ENCODE measurements at regions not wholly inside any gene's neighbourhood (a gene's known extent, or its start where the extent isn't known, plus 50 kb on each side); places are given as distances from the start of the nearest gene placed in this dataset.

DNA sequence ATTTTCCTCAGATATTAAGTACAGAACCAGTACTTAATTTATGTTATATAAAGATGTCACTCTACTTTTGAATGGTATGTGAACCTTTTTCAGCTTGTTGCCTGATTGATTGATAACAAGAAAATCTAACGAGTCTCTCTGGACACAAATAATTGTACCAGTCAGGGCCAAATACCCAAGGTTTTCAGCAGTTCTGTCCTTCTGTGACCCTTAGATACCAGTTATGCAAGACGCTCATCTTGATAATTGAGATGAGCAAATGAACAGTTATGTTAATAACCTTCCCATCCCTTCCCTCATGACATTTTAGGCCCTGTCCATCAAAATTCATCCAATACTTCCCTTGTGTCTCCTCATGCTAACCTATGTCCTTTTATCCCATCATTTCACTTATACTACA lies 185.9 kb upstream of the G2E3 start:
- Histone ChIP-seq H3K27me3 (ENCODE audit: control insufficient read depth in 1 of 2, insufficient read depth in 2 of 2, low read length in 2 of 2) (no peaks in the 10 kb centered on the region), H3K9me3 (ENCODE audit: control insufficient read depth in 2 of 2, insufficient read depth in 1 of 2, low read depth in 1 of 2, low read length in 1 of 2) (no peaks in the 10 kb centered on the region), H3K4me3 (ENCODE audit: low read depth in 1 of 2, low read length in 2 of 2) (no peak overlapping the region), H3K27ac (ENCODE audit: low read depth in 2 of 2, low read length in 1 of 2) (no peak overlapping the region), H3K4me1 (ENCODE audit: control insufficient read depth in 2 of 2, insufficient read depth in 2 of 2, low read length in 1 of 2) (no peaks in the 10 kb centered on the region), H3K36me3 (ENCODE audit: control insufficient read depth in 2 of 2, insufficient read depth in 2 of 2, low read length in 1 of 2) (no peaks in the 10 kb centered on the region)
- 84 to 89% methylated on average over 2 of the region's 2 CpGs for WGBS, 2 donors

- no peaks in the 10 kb centered on the region for H3K4me1 ChIP-seq (ENCODE audit: control insufficient read depth in 2 of 2, insufficient read depth in 2 of 2, low read length in 1 of 2)
- 78 to 79% methylated on average over 2 of the region's 2 CpGs for WGBS, 2 donors
- no peak overlapping the region for H3K27ac ChIP-seq (ENCODE audit: low read depth in 2 of 2, low read length in 1 of 2)
- no peaks in the 10 kb centered on the region for H3K9me3 ChIP-seq (ENCODE audit: control insufficient read depth in 2 of 2, insufficient read depth in 1 of 2, low read depth in 1 of 2, low read length in 1 of 2)
- no peaks in the 10 kb centered on the region for H3K27me3 ChIP-seq (ENCODE audit: control insufficient read depth in 1 of 2, insufficient read depth in 2 of 2, low read length in 2 of 2)
- H3K4me3 ChIP-seq (ENCODE audit: low read depth in 1 of 2, low read length in 2 of 2), result no peak overlapping the region
- H3K36me3 ChIP-seq (ENCODE audit: control insufficient read depth in 2 of 2, insufficient read depth in 2 of 2, low read length in 1 of 2), result no peaks in the 10 kb centered on the region
Observed at GRCh38 chr14:30373526-30373925, 185.4 kb upstream of the G2E3 start.

GRCh38 chr14:30375296-30375892 lies 183.6 kb upstream of the G2E3 start:
- Histone ChIP-seq H3K36me3 (ENCODE audit: control insufficient read depth in 2 of 2, insufficient read depth in 2 of 2, low read length in 1 of 2) (no peaks in the 10 kb centered on the region), H3K27ac (ENCODE audit: low read depth in 2 of 2, low read length in 1 of 2) (no peak overlapping the region), H3K4me1 (ENCODE audit: control insufficient read depth in 2 of 2, insufficient read depth in 2 of 2, low read length in 1 of 2) (no peaks in the 10 kb centered on the region), H3K4me3 (ENCODE audit: low read depth in 1 of 2, low read length in 2 of 2) (no peak overlapping the region), H3K9me3 (ENCODE audit: control insufficient read depth in 2 of 2, insufficient read depth in 1 of 2, low read depth in 1 of 2, low read length in 1 of 2) (no peaks in the 10 kb centered on the region), H3K27me3 (ENCODE audit: control insufficient read depth in 1 of 2, insufficient read depth in 2 of 2, low read length in 2 of 2) (no peaks in the 10 kb centered on the region)
- WGBS, 2 donors, result 37 to 43% methylated on average over 5 of the region's 5 CpGs

GRCh38 chr14:30381861-30382480 lies 177.0 kb upstream of the G2E3 start:
- H3K9me3 ChIP-seq (ENCODE audit: control insufficient read depth in 2 of 2, insufficient read depth in 1 of 2, low read depth in 1 of 2, low read length in 1 of 2), result no peaks in the 10 kb centered on the region
- H3K27me3 ChIP-seq (ENCODE audit: control insufficient read depth in 1 of 2, insufficient read depth in 2 of 2, low read length in 2 of 2), result no peaks in the 10 kb centered on the region
- H3K4me1 ChIP-seq (ENCODE audit: control insufficient read depth in 2 of 2, insufficient read depth in 2 of 2, low read length in 1 of 2), result no peaks in the 10 kb centered on the region
- no peak overlapping the region for H3K4me3 ChIP-seq (ENCODE audit: low read depth in 1 of 2, low read length in 2 of 2)
- WGBS, 2 donors, result 68 to 77% methylated on average over 2 of the region's 2 CpGs
- no peak overlapping the region for H3K27ac ChIP-seq (ENCODE audit: low read depth in 2 of 2, low read length in 1 of 2)
- no peaks in the 10 kb centered on the region for H3K36me3 ChIP-seq (ENCODE audit: control insufficient read depth in 2 of 2, insufficient read depth in 2 of 2, low read length in 1 of 2)

DNA sequence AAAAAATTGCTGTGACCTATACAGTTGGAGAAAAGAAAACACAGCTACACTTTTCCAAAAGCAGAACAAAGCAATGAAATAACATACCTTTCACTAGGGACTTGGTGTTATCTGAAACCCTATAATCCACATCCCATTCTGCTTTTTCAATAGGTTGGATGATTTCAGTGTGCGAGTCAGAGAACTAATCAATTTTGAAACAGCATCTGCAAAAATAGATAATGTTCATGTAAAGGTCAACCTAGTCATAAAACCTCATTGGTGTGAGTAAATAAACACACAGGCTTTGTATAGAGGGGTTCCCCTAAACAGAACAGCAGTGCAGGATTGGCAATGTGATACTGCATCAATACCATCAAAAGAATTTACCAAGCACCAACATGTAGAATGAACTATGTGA lies 173.0 kb upstream of the G2E3 start:
- WGBS, 2 donors, result 67 to 79% methylated on average over 1 of the region's 1 CpG
- no peaks in the 10 kb centered on the region for H3K9me3 ChIP-seq (ENCODE audit: control insufficient read depth in 2 of 2, insufficient read depth in 1 of 2, low read depth in 1 of 2, low read length in 1 of 2)

GRCh38 chr14:30387871-30388270 lies 171.1 kb upstream of the G2E3 start:
- no peaks in the 10 kb centered on the region for H3K4me1 ChIP-seq (ENCODE audit: control insufficient read depth in 2 of 2, insufficient read depth in 2 of 2, low read length in 1 of 2)
- no peaks in the 10 kb centered on the region for H3K27me3 ChIP-seq (ENCODE audit: control insufficient read depth in 1 of 2, insufficient read depth in 2 of 2, low read length in 2 of 2)
- no peaks in the 10 kb centered on the region for H3K9me3 ChIP-seq (ENCODE audit: control insufficient read depth in 2 of 2, insufficient read depth in 1 of 2, low read depth in 1 of 2, low read length in 1 of 2)
- H3K36me3 ChIP-seq (ENCODE audit: control insufficient read depth in 2 of 2, insufficient read depth in 2 of 2, low read length in 1 of 2), result no peaks in the 10 kb centered on the region
- no peak overlapping the region for H3K4me3 ChIP-seq (ENCODE audit: low read depth in 1 of 2, low read length in 2 of 2)
- H3K27ac ChIP-seq (ENCODE audit: low read depth in 2 of 2, low read length in 1 of 2), result no peak overlapping the region
- WGBS, 2 donors, result 62 to 72% methylated on average over 3 of the region's 3 CpGs

More for the DNA sequence above, 173.0 kb upstream of the G2E3 start:
- no peaks in the 10 kb centered on the region for H3K27me3 ChIP-seq (ENCODE audit: control insufficient read depth in 1 of 2, insufficient read depth in 2 of 2, low read length in 2 of 2)
- H3K27ac ChIP-seq (ENCODE audit: low read depth in 2 of 2, low read length in 1 of 2), result no peak overlapping the region
- H3K4me3 ChIP-seq (ENCODE audit: low read depth in 1 of 2, low read length in 2 of 2), result no peak overlapping the region
- H3K4me1 ChIP-seq (ENCODE audit: control insufficient read depth in 2 of 2, insufficient read depth in 2 of 2, low read length in 1 of 2), result no peaks in the 10 kb centered on the region
- no peaks in the 10 kb centered on the region for H3K36me3 ChIP-seq (ENCODE audit: control insufficient read depth in 2 of 2, insufficient read depth in 2 of 2, low read length in 1 of 2)

DNA sequence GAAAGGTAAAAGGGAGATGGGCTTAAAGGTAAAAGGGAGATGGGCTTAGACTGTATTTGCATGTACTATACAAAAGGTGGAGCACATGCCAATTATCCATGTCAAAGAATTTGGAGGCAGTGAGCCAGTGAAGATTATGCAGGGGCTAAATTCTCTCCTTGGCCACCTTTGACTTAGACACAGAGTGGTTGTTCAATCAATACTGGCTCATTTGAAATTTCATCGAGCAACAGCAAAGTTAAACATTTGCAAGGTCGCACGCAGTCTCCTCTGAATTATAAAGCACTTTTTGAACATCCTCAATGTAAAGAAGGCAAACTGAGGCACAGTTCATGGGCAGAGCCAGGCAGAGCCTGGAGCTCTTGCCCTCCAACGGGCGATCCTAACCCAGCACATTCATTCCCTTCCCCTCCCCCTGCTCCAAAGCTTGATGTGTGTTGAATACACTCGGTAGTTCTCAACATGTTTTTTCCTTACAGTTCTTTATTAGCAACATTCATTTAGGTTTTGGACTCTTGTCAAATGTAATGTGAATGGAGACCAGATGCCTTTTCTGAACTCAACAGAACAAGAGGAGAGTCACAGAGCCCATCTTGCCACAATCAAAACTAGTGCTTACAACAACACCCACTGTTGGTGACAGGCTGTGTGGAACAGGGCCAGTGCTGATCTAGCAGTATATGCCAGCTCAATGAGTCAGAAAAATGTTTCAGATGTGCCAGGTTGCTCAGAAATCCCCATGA lies 169.7 kb upstream of the G2E3 start:
- no peaks in the 10 kb centered on the region for H3K4me1 ChIP-seq (ENCODE audit: control insufficient read depth in 2 of 2, insufficient read depth in 2 of 2, low read length in 1 of 2)
- 52 to 64% methylated on average over 6 of the region's 6 CpGs for WGBS, 2 donors

DNA sequence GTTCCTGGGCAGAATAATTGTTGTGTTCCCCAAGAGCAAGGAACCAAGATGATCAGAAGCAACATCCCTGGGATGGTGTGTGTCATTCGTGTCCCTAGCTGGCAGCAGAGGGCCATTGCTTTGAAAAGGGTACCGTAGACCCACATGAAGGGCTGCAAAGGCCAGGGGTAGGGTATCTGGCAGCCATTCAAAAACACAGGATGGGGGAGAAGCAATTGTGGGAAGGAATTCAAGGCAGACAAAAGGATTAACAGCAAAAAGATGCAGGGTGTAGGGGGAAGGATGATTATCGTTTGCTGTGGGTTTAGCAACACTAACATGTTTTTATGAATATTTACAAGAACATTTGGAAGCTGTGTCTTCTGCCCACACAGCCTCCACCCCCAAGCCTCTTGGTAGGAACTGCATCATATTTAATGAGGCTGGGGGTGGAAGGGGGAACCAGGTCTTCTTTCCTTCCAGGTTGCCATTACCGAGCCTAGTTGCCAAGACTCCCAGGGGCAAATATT lies 169.0 kb upstream of the G2E3 start:
- WGBS, 2 donors, result 38 to 58% methylated on average over 4 of the region's 4 CpGs
- no peaks in the 10 kb centered on the region for H3K4me1 ChIP-seq (ENCODE audit: control insufficient read depth in 2 of 2, insufficient read depth in 2 of 2, low read length in 1 of 2)
- H3K9me3 ChIP-seq (ENCODE audit: control insufficient read depth in 2 of 2, insufficient read depth in 1 of 2, low read depth in 1 of 2, low read length in 1 of 2), result no peaks in the 10 kb centered on the region
- no peak overlapping the region for H3K27ac ChIP-seq (ENCODE audit: low read depth in 2 of 2, low read length in 1 of 2)
- H3K36me3 ChIP-seq (ENCODE audit: control insufficient read depth in 2 of 2, insufficient read depth in 2 of 2, low read length in 1 of 2), result no peaks in the 10 kb centered on the region
- H3K27me3 ChIP-seq (ENCODE audit: control insufficient read depth in 1 of 2, insufficient read depth in 2 of 2, low read length in 2 of 2), result no peaks in the 10 kb centered on the region
- H3K4me3 ChIP-seq (ENCODE audit: low read depth in 1 of 2, low read length in 2 of 2), result no peak overlapping the region

More for the DNA sequence above, 169.7 kb upstream of the G2E3 start:
- H3K9me3 ChIP-seq (ENCODE audit: control insufficient read depth in 2 of 2, insufficient read depth in 1 of 2, low read depth in 1 of 2, low read length in 1 of 2), result no peaks in the 10 kb centered on the region
- no peaks in the 10 kb centered on the region for H3K36me3 ChIP-seq (ENCODE audit: control insufficient read depth in 2 of 2, insufficient read depth in 2 of 2, low read length in 1 of 2)
- no peaks in the 10 kb centered on the region for H3K27me3 ChIP-seq (ENCODE audit: control insufficient read depth in 1 of 2, insufficient read depth in 2 of 2, low read length in 2 of 2)
- H3K27ac ChIP-seq (ENCODE audit: low read depth in 2 of 2, low read length in 1 of 2), result peak overlapping the region in 1 of 2 donors; percentile 13
- H3K4me3 ChIP-seq (ENCODE audit: low read depth in 1 of 2, low read length in 2 of 2), result no peak overlapping the region

DNA sequence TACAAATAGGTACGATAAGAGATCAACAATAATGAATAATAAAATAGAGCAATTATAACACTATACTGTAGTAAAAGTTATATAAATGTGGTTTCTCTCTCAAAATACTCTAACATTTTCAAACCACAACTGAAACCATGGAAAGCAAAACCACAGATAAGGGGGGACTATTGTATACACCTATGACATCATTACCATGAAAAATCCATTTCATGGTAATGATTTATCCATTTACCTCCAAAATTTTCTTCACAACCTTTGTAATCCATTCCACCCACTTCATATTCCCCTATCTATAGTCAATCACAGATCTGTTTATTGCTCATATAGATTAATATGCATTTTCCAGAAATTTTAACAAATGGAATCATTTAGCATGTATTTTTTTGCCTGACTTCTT lies 163.9 kb upstream of the G2E3 start:
- 88% methylated on average over 1 of the region's 1 CpG for WGBS, 2 donors
- Histone ChIP-seq H3K4me1 (ENCODE audit: control insufficient read depth in 2 of 2, insufficient read depth in 2 of 2, low read length in 1 of 2) (no peaks in the 10 kb centered on the region), H3K36me3 (ENCODE audit: control insufficient read depth in 2 of 2, insufficient read depth in 2 of 2, low read length in 1 of 2) (no peaks in the 10 kb centered on the region), H3K9me3 (ENCODE audit: control insufficient read depth in 2 of 2, insufficient read depth in 1 of 2, low read depth in 1 of 2, low read length in 1 of 2) (no peaks in the 10 kb centered on the region), H3K27ac (ENCODE audit: low read depth in 2 of 2, low read length in 1 of 2) (no peak overlapping the region), H3K27me3 (ENCODE audit: control insufficient read depth in 1 of 2, insufficient read depth in 2 of 2, low read length in 2 of 2) (no peaks in the 10 kb centered on the region), H3K4me3 (ENCODE audit: low read depth in 1 of 2, low read length in 2 of 2) (no peak overlapping the region)
